Spleen (tissue), 7 donors: ENCODE measurements at regions not wholly inside any gene's neighbourhood (a gene's known extent, or its start where the extent isn't known, plus 50 kb on each side); places are given as distances from the start of the nearest gene placed in this dataset.

Source experiments
- POLR2A ChIP-seq, 3 donors: fragments of 450-650 bp; IDR thresholded peaks; one replicate each; pipeline ENCODE4 v1.5.1; 2017; ENCODE audit warnings: antibody characterized with exemption in 3 of 3, mild to moderate bottlenecking in 1 of 3
- TF ChIP-seq, protein P1 (sequence below), 11 experiments: fragments of 200-600 bp in 7 of 11; fragments of 450-650 bp in 4 of 11; sonication (generic) in 4 of 11; IDR thresholded peaks in 8 of 11; conservative IDR thresholded peaks in 3 of 11; 1 replicate in 7 of 11; 2 replicates in 4 of 11; pipeline versions ENCODE4 v1.4.0 to v1.8.0; 2016 to 2021; ENCODE audit warnings: antibody characterized with exemption in 11 of 11, inconsistent platforms in 4 of 11, mild to moderate bottlenecking in 1 of 11
- donor health status: DM: no; HTN: no; CAD: no; lungs with moderate emphysema.
- donor health status: DM: no; HTN: no; CAD: no.
- donor health status: DM: no; HTN: no; CAD: no.

DNA sequence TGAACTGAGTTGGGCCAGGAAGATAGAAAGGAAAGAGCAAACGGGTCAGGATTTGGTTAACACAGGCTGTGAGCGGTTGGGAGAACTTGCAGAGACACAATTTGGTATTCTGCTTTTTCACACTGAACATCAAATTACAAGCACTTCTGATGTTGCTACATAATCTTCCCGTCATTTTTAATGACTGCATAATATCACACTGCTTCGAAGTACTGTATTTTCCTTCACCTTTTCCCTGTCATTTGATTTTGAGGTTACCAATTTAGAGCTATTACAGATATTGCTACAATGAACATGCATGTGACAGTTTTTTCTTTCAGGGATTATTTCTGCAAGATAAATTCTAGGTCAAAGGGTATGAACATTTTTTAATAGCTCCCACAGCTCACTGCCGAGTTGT is 71.4 kb upstream of the CPEB4 start:
- TF ChIP-seq, protein P1, sequence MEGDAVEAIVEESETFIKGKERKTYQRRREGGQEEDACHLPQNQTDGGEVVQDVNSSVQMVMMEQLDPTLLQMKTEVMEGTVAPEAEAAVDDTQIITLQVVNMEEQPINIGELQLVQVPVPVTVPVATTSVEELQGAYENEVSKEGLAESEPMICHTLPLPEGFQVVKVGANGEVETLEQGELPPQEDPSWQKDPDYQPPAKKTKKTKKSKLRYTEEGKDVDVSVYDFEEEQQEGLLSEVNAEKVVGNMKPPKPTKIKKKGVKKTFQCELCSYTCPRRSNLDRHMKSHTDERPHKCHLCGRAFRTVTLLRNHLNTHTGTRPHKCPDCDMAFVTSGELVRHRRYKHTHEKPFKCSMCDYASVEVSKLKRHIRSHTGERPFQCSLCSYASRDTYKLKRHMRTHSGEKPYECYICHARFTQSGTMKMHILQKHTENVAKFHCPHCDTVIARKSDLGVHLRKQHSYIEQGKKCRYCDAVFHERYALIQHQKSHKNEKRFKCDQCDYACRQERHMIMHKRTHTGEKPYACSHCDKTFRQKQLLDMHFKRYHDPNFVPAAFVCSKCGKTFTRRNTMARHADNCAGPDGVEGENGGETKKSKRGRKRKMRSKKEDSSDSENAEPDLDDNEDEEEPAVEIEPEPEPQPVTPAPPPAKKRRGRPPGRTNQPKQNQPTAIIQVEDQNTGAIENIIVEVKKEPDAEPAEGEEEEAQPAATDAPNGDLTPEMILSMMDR (IDR thresholded peaks at IDR 0.05 in 8 of 11, conservative IDR thresholded peaks at IDR 0.05 in 3 of 11), result no peak
- no peak for TF ChIP-seq POLR2A (IDR thresholded peaks at IDR 0.05)
